ENCODE measurements at regions not wholly inside any gene's neighbourhood (a gene's known extent, or its start where the extent isn't known, plus 50 kb on each side); places are given as distances from the start of the nearest gene placed in this dataset.

GRCh38 chr22:49427941-49428340 lies 399.7 kb downstream of the BRD1 start:
- Histone ChIP-seq H3K27me3 (ENCODE audit: insufficient read depth, low read length) (peaks cover 23% of the 10 kb centered on the region; the same call in 1 of the 2 replicates), H3K4me2 (ENCODE audit: low read length) (no peak overlapping the region), H3K79me2 (ENCODE audit: insufficient read depth, low read length) (no peaks in the 10 kb centered on the region), H4K20me1 (ENCODE audit: insufficient read depth) (no peaks in the 10 kb centered on the region), H3K4me3 (replicated peaks in 1 of 2; ENCODE audit: low read depth in 1 of 2, low read length in 2 of 2) (no peak overlapping the region), H3K4me1 (ENCODE audit: control insufficient read depth in 1 of 2, insufficient read depth in 2 of 2, low read length in 2 of 2) (peaks cover 0 to 2% of the 10 kb centered on the region in 2 experiments; a peak in 2 of 4 replicates), H3K9me3 (ENCODE audit: control insufficient read depth in 1 of 2, insufficient read depth in 1 of 2, low read depth in 1 of 2, low read length in 2 of 2) (no peaks in the 10 kb centered on the region), H3K36me3 (ENCODE audit: control insufficient read depth in 1 of 2, insufficient read depth in 2 of 2, low read length in 2 of 2) (no peaks in the 10 kb centered on the region), H2AFZ (ENCODE audit: low read depth, low read length, poor library complexity, severe bottlenecking) (no peak overlapping the region), H3K9me2 (ENCODE audit: insufficient read depth) (no peaks in the 10 kb centered on the region), H3K27ac (ENCODE audit: low read depth, low read length) (no peak overlapping the region), H3K9ac (ENCODE audit: low read length) (no peak overlapping the region)
- TF ChIP-seq ZFX (IDR thresholded peaks at IDR 0.05) (no peak), EZH2 (IDR thresholded peaks at IDR 0.05) (no peak), SP1 (IDR thresholded peaks at IDR 0.05; ENCODE audit: low read depth) (no peak), YY1 (IDR thresholded peaks at IDR 0.05; ENCODE audit: extremely low read depth, insufficient replicate concordance, low read depth, low read length) (no peak), ATF3 (IDR thresholded peaks at IDR 0.05) (no peak), POLR2A (IDR thresholded peaks at IDR 0.05; ENCODE audit: borderline replicate concordance, extremely low read depth, insufficient read depth, insufficient read length) (no peak)
- DNase-seq (ENCODE audit: low read depth, low spot score) (no peak), ATAC-seq (no peak)
- POLR2A ChIA-PET = no interaction called here
- RAD21 ChIA-PET (ENCODE audit: low non-redundant PET in 1 of 2, low total read pairs in 2 of 2, uncharacterized antibody in 2 of 2, unreplicated experiment in 2 of 2) = no interaction called here
- intact Hi-C loops (cut with micrococcal nuclease) = no loop called here
- CTCF ChIA-PET = no interaction called here
- no TSS peak for BruUV-seq (replicated peaks)

- ChIA-PET CTCF (no interaction called here), POLR2A (no interaction called here), RAD21 (ENCODE audit: low non-redundant PET in 1 of 2, low total read pairs in 2 of 2, uncharacterized antibody in 2 of 2, unreplicated experiment in 2 of 2) (no interaction called here)
- BruUV-seq (replicated peaks) = no TSS peak
- Histone ChIP-seq H3K4me3 (replicated peaks in 1 of 2; ENCODE audit: low read depth in 1 of 2, low read length in 2 of 2) (no peak overlapping the region), H3K79me2 (ENCODE audit: insufficient read depth, low read length) (no peaks in the 10 kb centered on the region), H3K9ac (ENCODE audit: low read length) (no peak overlapping the region), H3K4me2 (ENCODE audit: low read length) (no peak overlapping the region), H2AFZ (ENCODE audit: low read depth, low read length, poor library complexity, severe bottlenecking) (no peak overlapping the region), H3K4me1 (ENCODE audit: control insufficient read depth in 1 of 2, insufficient read depth in 2 of 2, low read length in 2 of 2) (peaks cover 0 to 8% of the 10 kb centered on the region in 2 experiments; a peak in 2 of 4 replicates), H3K36me3 (ENCODE audit: control insufficient read depth in 1 of 2, insufficient read depth in 2 of 2, low read length in 2 of 2) (no peaks in the 10 kb centered on the region), H3K27me3 (ENCODE audit: insufficient read depth, low read length) (peaks cover 19% of the 10 kb centered on the region; the same call in 1 of the 2 replicates), H3K9me2 (ENCODE audit: insufficient read depth) (no peaks in the 10 kb centered on the region), H3K9me3 (ENCODE audit: control insufficient read depth in 1 of 2, insufficient read depth in 1 of 2, low read depth in 1 of 2, low read length in 2 of 2) (no peaks in the 10 kb centered on the region), H3K27ac (ENCODE audit: low read depth, low read length) (no peak overlapping the region), H4K20me1 (ENCODE audit: insufficient read depth) (no peaks in the 10 kb centered on the region)
- DNase-seq (ENCODE audit: low read depth, low spot score) (no peak), ATAC-seq (no peak)
- intact Hi-C loops (cut with micrococcal nuclease) = no loop called here
- TF ChIP-seq REST (IDR thresholded peaks at IDR 0.05; ENCODE audit: low read depth) = no peak
Observed at GRCh38 chr22:49427341-49427740, 400.3 kb downstream of the BRD1 start.
